ENCODE measurements at regions not wholly inside any gene's neighbourhood (a gene's known extent, or its start where the extent isn't known, plus 50 kb on each side); places are given as distances from the start of the nearest gene placed in this dataset.

- Mint-ChIP-seq H3K27ac (no peak overlapping the region), H3K27me3 (ENCODE audit: insufficient read depth) (no peaks in the 10 kb centered on the region), H3K4me3 (no peak overlapping the region), H3K36me3 (ENCODE audit: low read depth) (peaks cover 5% of the 10 kb centered on the region; the same call in 1 of the 2 replicates), H3K4me1 (ENCODE audit: low read depth) (peaks cover 19% of the 10 kb centered on the region), H3K9me3 (no peaks in the 10 kb centered on the region)
- DNase-seq = no peak
- TF ChIP-seq CTCF (IDR thresholded peaks at IDR 0.05) = no peak
These were observed 102.9 kb upstream of the ADGRL4 start for GRCh38 chr1:79109445-79109844.

- no peak overlapping the region for H3K27ac Mint-ChIP-seq
- no peaks in the 10 kb centered on the region for H3K27me3 Mint-ChIP-seq (ENCODE audit: insufficient read depth)
- no peaks in the 10 kb centered on the region for H3K36me3 Mint-ChIP-seq (ENCODE audit: low read depth)
- TF ChIP-seq CTCF (IDR thresholded peaks at IDR 0.05) = no peak
- no peak overlapping the region for H3K4me3 Mint-ChIP-seq
- H3K9me3 Mint-ChIP-seq = no peaks in the 10 kb centered on the region
- H3K4me1 Mint-ChIP-seq (ENCODE audit: low read depth) = peaks cover 16% of the 10 kb centered on the region
- DNase-seq = no peak
These were observed 99.0 kb upstream of the ADGRL4 start for GRCh38 chr1:79105500-79105899.

- Mint-ChIP-seq H3K4me1 (ENCODE audit: low read depth) (peaks cover 20% of the 10 kb centered on the region), H3K36me3 (ENCODE audit: low read depth) (no peaks in the 10 kb centered on the region), H3K27ac (no peak overlapping the region), H3K27me3 (ENCODE audit: insufficient read depth) (no peaks in the 10 kb centered on the region), H3K4me3 (no peak overlapping the region), H3K9me3 (no peaks in the 10 kb centered on the region)
- TF ChIP-seq CTCF (IDR thresholded peaks at IDR 0.05) = no peak
- no peak for DNase-seq
These were observed 98.1 kb upstream of the ADGRL4 start for GRCh38 chr1:79104617-79105016.

GRCh38 chr1:79100385-79100784 lies 93.9 kb upstream of the ADGRL4 start:
- Mint-ChIP-seq H3K27ac (no peak overlapping the region), H3K27me3 (ENCODE audit: insufficient read depth) (no peaks in the 10 kb centered on the region), H3K4me1 (ENCODE audit: low read depth) (peaks cover 11% of the 10 kb centered on the region), H3K4me3 (no peak overlapping the region), H3K36me3 (ENCODE audit: low read depth) (no peaks in the 10 kb centered on the region), H3K9me3 (no peaks in the 10 kb centered on the region)
- DNase-seq = peak; percentile 55
- TF ChIP-seq CTCF (IDR thresholded peaks at IDR 0.05) = no peak

DNA sequence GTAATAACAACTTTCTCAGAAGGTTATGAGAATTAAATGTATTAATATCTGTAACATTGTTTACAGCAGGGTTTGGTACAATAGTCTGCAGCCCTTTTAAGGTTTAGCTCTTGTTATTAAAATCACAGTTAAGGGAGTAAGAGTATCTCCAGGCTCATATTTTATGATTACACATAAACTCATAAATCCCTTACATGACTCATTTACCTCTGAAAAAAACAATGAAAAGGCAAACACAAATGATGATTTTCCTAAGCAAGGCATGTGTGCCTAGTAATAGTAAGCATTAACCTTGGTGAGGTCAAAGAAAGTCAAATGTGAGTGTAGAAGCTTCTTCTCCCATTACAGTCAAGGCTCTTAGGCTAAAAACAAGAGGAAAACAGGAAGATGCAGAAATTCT lies 84.5 kb upstream of the ADGRL4 start:
- H3K36me3 Mint-ChIP-seq (ENCODE audit: low read depth) = no peaks in the 10 kb centered on the region
- H3K9me3 Mint-ChIP-seq = no peaks in the 10 kb centered on the region
- H3K27ac Mint-ChIP-seq = no peak overlapping the region
- TF ChIP-seq CTCF (IDR thresholded peaks at IDR 0.05) = no peak
- DNase-seq = no peak
- no peak overlapping the region for H3K4me3 Mint-ChIP-seq
- no peaks in the 10 kb centered on the region for H3K27me3 Mint-ChIP-seq (ENCODE audit: insufficient read depth)
- peaks cover 12% of the 10 kb centered on the region for H3K4me1 Mint-ChIP-seq (ENCODE audit: low read depth)

DNA sequence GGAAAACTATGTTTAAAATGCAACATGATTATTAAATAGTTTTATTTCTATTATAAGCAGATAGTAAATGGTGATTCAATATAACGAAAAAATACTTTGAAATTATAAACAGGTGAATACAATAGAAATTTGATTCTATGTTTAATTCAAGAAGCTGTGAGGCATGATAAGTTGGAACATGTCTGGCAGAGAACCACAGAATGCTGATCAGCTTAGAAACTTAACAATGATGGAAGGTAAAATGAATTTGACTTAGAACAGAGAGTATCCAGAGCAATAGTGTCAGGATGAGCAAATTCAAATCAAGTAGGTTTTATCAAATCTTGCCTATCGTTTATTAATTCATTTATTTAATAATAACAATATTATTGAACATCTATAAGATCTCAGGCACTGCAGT lies 83.4 kb upstream of the ADGRL4 start:
- H3K36me3 Mint-ChIP-seq (ENCODE audit: low read depth) = no peaks in the 10 kb centered on the region
- no peak for DNase-seq
- no peak overlapping the region for H3K4me3 Mint-ChIP-seq
- no peak overlapping the region for H3K27ac Mint-ChIP-seq
- H3K27me3 Mint-ChIP-seq (ENCODE audit: insufficient read depth) = no peaks in the 10 kb centered on the region
- H3K4me1 Mint-ChIP-seq (ENCODE audit: low read depth) = peaks cover 14% of the 10 kb centered on the region
- no peaks in the 10 kb centered on the region for H3K9me3 Mint-ChIP-seq
- no peak for TF ChIP-seq CTCF (IDR thresholded peaks at IDR 0.05)

All from HFFc6 (cell line).